Tongue (tissue), 1 donor: ENCODE measurements at regions not wholly inside any gene's neighbourhood (a gene's known extent, or its start where the extent isn't known, plus 50 kb on each side); places are given as distances from the start of the nearest gene placed in this dataset.

Experiments
- DNase-seq: peaks from one replicate; pipeline ENCODE4 v3.0.0-alpha.2; 2015

DNA sequence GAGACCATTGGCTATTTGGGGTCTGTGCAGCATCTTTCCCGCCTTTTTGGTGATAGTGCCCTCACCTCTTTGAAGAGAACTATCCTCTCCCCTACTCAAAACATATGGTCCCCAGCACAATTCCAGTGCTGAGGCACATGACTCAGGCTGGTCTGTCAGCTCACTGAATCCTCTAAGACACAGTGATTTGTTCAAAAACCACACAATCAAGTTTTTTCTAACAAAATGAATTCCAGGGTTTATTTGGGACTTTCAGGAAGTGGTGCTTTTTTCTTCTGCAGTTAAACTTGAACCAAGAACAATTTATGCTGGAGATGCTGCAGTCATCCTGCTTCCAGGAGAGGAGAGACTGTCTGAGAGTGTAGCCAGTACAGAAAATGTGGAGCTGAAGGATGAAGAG, 142.5 kb upstream of the LMCD1 start:
- no peak for DNase-seq

DNA sequence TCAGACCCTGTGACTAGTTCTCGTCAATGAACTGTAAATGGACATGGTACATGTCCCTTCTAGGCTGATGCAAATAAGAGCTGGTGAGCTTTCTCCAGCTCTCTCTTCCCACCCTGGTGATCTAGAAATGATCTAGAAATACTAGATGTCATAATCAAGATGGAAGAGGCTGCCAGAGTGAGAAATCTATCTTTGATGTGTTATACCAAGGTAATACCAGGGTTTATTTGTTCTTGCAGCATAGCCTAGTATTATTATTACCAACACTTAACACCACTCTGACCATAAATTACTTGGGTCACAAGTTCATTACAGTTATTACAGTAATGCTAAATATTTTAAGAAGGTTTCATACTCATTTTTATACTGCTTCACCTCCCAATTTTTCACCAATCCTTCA, 138.4 kb upstream of the LMCD1 start:
- no peak for DNase-seq

DNA sequence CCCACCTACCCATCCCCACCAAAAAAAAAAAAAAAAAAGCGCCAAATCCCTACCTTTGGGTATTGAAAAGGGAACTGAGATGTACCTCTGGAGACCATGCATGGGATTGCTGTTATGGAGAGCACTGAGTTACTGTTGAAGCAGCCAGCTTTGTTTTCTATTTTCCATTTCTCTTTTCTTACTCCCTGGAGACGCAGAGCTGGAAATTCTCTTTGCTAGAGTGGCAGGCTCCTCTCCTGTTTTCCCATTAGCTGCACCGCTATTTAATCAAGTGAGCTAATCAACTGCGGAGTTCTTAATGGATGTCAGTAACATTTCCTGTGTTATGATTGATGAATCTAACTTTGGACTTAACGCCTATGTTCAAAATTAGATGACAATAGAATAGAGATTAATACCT, 136.1 kb upstream of the LMCD1 start:
- DNase-seq = no peak

DNA sequence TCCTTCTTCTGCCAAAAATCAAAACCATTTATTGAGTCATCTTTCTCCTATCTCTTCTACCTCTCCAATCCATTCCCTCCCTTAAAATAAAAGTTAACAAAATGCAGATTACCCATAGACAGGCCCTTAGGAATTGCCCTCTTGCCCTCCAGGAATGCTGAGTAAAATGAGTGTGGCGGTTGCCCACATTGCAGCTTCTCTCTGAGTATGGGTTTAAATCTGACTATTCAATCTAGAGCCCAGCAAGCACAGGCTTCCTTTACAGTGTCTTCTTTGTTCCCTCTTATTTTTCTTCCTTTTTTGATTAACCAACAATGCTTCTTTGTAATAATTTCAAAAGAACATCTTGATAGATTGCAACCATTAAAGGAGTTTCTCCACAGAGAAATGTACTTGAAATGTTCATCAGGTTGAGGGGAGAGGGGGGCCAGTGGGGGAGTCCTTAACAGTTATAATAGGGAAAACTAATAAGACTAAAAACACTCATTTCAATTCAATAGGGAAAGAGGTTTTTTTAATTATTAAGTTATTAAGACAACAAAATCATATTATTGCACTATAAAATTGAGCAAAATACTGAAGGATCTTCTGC, 135.3 kb upstream of the LMCD1 start:
- DNase-seq = no peak

DNA sequence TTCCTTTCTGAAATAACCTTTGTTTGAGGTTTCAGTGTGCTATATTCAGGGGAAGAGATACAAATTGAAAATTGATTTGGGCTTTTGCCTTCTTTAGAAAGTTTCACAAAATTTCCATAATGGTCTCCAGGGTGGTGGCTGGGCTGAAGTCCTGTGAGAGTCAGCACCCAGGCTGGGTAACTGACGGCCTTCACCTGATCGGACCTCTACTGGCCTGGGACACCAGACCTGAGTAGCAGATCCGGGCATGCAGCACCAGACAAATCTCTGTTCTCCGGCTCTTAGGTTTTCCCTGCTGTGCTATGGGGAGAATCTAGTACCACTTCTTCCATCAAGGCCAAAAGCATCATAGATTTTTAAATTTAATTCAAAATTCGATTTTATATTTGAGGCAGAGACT, 133.0 kb upstream of the LMCD1 start:
- DNase-seq = no peak

DNA sequence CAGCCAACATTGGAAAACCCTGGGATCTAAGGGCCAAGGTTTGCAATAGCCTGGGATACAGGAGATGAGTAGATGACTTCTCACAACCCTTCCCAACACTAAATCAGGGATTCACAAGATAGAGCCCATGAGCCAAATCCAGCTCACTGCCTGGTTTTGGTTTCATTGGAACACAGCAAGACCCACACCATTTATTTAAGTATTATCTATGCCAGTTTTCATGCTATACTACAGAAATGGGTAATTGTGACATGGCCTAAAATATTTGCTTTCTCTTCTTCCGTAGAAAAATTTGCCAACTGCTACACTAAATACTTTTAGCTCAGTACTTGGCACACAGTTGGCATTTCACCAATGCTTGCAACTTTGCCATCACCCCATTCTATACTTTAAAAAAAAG, 132.0 kb upstream of the LMCD1 start:
- no peak for DNase-seq

DNA sequence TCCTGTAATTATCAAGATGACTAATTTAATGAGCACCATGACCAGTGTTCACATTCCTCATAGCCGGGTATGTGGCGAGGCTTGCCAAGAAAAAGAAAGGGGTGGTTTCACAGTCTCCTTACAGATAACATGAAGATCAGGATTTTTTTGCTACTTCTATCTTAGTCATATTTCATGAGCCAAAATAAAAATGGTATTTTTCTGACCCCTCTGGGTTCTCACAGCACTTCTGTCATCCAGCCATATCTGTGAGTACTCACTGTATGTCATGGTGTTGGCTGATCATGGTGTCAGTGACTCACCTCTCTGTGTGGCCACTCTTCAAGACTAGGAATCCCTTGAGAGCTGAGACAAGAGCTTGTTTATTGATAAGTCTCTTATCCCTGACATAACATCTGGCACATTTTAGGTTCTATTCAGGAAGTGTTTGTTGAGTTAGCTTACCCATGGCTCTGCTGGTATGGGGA, 130.5 kb upstream of the LMCD1 start:
- DNase-seq = no peak

DNA sequence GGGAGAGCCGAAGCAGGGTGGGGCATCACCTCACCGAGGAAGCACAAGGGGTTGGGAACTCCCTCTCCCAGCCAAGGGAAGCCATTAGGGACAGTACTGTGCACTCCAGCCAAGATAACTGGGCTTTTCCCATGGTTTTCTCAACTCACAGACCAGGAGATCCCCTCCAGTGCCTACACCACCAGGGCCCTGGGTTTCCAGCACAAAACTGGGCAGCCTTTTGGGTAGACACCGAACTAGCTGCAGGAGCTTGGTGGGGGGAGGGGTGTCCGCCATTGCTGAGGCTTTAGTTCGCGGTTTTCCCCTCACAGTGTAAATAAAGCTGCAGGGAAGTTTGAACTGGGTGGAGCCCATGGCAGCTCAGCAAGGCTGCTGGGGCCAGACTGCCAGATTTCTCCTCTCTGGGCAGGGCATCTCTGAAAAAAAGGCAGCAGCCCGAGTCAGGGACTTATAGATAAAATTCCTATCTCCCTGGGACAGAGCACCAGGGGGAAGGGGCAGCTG, 129.6 kb upstream of the LMCD1 start:
- no peak for DNase-seq

DNA sequence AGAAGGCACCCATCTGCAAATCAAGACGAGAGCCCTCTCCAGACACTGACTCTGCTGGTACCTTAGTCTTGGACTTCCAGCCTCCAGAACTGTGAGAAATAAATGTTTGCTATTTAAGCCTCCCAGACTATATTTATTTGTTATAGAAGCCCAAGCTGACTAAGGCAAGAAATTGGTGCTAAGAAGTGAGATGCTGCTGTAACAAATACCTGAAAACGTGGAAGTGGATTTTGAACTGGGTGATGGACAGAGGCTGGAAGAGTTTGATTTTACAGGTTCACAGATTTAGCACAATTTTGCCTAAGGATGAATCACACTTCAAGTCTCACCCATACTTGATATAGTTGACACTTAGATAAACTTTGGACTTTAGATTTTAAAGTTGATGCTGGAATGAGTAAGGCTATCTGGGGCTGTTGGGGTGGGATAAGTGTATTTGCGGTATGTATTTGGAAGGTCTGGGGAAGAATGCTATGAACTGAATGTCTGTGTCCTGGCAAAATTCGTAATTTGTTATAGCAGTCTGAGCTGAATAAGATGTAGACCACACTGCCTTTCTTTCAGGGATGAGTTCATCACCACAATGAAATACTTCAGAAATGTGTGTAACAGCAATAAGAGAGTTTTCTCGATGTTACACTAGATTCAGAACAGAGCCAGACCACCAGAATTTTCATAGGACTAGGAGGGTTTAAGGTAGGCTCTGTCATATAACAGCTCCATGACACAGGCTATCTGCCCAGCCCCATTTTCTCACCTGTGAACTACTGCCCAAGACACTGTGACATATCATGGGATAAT, 120.5 kb upstream of the LMCD1 start:
- no peak for DNase-seq

DNA sequence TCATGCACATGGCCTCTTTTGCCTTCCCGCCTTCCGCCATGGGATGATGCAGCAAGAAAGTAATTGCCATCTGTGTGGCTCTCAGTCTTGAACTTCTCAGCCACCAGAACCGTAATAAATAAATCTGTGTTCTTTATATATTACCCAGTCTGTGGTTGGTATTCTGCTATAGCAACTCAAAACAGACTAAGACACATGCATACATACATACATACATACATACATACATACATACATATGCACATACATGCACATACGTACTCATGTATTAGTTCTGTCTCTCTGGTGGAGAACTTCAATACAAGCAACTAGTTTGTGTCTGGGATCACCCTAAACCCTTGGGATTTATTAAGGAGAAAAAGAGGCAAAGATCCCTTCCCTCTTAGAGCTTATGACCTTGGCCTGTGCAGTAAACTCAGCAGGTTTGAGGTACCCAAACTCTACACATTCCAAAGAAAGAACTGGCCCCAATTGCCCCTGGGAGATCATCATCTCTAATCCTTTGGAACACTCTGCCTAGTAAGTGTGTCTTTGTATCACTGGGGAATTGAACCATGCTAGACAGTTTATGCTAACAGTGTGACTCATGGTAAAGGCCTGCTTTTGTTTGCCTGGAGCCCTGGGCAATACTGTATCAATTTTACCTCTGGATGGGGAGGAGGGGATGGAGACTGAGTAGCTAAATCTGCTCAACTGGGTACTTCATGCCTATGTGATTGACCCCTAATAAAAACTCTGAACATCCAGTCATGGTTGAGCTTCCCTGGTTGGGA, 115.6 kb upstream of the LMCD1 start:
- DNase-seq = no peak

DNA sequence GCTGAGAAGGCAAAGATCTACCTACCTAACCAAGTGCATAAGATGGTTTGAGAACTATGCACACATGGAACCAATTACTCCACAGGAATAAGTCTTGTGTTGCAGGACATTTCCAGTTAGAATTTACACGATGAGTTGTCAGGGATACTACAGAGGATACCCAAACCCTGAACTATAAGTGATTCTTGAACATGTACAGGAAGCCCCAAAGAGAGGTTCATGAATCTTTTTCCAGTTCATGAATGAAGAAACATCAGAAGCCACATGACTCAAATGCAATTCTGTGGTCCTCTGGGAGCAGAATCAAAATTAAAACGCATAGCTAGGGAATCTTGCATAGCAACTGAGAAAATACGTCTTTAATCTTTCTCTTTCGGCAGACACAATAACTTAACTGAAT, 114.1 kb upstream of the LMCD1 start:
- no peak for DNase-seq

DNA sequence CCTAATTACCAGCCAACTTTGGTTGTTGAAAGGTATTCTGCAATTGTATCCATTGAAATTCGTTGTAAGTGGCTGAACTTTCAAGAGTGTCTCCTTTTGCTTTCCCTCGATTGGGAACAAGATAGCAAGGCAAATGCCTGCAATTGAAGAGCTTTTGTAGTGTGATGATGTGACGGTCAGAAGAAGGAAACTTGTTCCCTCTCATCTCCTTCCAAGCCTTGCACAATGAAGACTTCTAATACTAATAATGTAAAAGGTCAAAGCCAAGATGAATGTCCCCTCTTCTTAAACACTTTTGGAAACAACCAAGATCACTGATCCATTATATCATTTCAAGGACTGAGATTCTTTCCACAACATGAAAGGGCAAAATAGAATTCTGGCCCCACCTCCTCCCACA, 101.9 kb upstream of the LMCD1 start:
- no peak for DNase-seq

DNA sequence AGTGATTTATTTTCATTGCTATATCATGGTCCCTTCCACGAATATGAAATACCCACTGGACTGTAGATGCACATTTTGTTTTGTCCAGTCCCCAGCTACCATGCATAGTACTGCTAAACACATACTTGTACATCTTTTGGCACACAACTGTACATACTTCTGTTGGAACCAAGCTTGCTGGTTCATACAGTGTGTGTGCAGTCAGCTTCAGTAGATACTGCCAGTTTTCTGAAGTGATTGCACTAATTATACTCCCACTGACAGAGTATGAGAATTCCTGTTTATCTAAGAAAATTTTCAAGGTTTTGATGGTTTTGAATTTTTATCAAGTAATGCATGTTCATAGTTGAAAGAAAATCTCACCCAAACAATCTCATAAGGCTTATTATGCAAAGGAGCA, 100.7 kb upstream of the LMCD1 start:
- no peak for DNase-seq

DNA sequence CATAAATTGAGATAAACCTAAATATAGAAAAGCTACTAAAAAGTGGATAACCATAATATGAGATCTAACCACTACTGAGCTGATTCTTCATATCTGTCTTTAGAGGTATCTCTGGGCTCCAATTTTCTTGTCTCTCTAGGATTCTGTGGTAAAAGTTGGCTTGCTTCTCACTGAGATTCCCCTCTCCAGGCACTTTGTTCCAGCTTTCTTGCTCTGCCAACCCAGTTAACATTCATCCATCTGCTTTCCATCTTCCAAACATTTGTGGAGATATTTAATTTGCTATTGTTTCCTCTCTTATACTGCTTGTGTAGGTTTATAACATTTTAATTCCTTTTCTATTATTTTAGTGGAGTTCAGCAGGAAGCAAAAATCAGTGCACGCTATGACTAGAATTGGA, 97.6 kb upstream of the LMCD1 start:
- DNase-seq = no peak

DNA sequence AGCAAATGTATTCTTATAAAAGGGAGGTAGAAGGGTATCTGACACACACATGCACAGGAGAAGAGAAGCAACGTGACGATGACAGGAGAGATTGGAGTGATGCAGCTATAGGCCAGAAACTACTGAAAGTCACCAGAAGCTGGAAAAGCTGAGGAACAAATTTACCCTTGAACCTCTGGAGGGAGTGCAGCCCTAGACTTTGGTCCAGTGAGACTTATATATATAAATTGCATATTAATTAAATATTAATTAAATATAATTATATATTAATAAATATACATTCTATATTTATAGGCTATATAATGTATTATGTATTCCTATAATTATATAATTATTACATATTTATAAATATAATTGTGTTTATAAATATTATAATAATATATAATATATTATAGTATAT, 96.5 kb upstream of the LMCD1 start:
- no peak for DNase-seq

DNA sequence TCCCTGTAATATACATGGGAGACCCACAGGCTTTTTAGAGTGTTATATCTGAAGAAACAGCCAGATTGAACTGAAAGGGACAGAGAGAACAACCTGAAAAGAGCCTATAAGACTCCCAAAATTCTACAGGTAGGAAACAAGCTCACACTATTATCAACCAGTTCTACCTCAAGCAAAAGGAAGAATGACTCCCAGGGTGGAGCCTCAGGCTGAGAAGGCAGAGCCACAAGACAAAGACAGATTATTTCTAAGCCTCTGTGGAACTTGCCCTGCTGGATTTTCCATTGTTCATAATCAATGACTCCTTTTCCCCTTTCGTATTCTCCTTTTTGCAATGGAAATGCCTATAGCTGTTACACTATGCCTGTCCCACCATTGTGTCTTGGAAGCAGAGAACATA, 95.1 kb upstream of the LMCD1 start:
- no peak for DNase-seq

DNA sequence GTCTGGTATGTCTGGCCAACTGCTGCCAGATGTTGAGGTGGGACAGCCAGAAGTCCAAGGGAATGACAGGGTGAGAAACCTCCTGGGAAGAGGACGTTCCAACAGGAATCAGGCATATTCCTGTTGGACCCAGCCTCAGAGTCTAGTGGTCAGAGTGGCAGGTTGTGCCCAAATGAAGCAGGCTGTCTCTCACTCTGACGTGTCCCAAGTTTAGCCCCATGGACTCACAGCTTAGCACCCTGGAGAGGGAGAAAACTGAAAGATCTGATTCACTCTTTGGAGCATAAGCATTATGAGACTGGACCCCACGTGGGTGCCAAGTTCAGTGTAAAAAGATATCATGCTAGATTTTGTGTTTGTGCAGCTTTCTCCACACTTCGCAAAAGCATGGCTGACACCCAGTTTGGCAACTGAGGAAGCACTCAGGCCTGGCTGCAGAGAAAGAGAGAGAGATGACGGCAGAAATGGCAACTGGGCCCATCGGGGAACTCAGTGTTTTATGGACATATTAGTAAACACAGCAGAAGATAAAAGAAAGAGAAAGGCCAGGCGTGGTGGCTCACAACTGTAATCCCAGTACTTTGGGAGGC, 88.2 kb upstream of the LMCD1 start:
- DNase-seq = no peak

DNA sequence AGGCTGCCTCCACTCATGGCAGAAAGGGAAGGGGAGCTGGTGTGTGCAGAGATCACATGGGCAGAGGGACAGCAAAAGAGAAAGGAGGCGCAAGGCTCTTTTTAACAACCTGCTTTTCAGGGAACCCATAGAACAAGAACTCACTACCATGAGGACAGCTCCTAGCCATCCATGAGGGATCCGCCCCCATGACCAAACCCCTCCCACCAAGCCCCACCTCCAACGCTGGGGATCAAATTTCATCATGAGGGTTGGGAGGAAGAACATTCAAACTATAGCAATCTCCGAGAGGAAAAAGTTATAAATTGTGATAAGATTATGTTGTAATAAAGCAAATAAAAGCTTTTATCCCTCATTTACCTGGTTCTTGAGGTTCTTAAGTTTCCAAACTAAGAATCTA, 84.7 kb upstream of the LMCD1 start:
- DNase-seq = no peak

DNA sequence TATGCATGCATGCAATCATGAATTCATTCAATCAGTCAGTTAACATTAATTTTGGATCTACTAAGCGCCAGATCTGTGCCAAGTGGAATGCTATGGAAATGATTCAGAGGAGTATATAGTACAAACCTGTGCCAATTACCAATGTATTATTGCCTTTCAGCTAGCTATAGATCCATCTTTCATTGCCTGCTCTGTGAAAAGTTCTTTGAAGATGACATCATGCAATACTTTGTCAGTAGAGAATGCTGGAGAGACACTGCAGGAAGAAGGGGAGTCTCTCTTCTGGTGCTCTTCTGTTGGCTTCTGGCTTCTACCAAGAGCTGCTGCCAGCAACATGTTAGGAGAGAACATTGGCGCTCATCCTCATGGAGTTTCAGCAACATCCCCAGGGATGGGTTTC, 81.0 kb upstream of the LMCD1 start:
- no peak for DNase-seq

DNA sequence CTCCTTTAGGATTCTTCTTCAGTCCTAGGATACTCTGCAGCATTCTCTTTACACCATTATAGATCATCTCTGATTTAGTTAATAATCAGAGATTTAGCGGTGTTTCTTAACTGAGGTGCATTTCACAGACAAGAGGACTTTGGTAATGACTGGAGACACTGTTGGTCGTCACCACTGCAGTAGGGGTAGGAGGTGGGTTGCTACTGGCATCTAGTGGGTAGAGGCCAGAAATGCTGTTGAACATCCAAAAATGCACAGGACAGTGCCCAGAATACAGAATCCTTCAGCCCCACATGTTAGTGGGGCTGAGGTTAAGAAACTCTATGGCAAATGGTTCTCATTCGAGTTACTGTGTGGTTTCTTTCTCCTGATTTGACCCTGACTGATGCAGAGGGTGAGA, 80.4 kb upstream of the LMCD1 start:
- DNase-seq = no peak

DNA sequence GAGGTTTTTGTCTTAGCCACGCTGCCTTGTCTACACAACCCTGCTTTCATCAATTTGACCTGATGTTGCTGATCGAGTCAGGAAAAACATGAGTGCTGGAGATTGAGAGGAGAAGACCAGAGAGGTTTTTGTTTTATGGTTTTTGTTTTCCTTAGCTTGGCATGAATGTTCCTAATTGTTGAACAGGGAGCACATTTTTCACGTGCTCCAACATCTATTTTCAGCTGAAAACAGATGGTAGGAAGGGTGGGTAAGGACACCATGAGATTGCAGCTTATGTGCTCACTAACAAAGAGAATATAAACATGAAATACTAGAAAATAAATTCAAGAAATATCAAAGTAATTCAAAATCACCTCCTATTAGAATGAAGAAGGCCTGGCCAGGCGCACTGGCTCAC, 79.9 kb upstream of the LMCD1 start:
- no peak for DNase-seq

DNA sequence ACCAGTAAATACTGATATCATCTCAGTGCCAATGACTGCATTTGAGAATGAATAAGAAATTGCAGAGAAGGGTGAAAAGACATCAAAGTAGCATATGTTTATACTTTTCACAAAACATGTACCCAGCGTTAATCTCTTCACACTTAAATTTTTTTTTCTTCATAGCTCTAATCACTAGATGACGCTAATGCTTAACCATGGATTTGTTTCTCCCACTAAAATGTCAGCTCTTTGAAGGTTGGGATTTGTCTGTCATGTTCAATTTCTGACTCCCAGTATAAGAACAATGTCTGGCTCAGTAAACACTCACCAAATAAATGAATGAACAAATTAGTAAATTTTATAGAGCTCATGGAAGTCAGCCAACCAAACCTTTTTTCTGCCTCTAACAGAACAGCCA, 78.3 kb upstream of the LMCD1 start:
- DNase-seq = no peak

DNA sequence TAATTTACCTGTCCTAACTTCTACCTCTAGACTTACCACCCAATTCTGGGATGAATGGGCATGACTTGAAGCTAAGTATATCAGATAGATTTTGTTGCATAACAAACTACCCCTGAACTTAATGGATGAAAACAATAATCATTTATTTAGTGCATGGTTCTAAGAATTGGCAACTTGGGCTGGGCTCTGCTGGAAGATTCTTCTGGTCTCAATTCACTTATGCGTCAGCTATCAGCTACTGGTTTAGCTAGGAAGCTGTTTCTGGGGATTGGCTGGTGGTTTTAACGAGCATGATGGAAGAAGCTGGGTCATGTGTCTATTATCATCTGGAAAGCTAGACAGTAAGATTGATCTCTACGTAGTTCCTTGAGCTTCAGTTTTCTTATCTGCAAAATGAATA, 77.3 kb upstream of the LMCD1 start:
- DNase-seq = no peak
